Astrocyte (in vitro differentiated cells and primary cell): ENCODE measurements at regions not wholly inside any gene's neighbourhood (a gene's known extent, or its start where the extent isn't known, plus 50 kb on each side); places are given as distances from the start of the nearest gene placed in this dataset.
"Not testable (repeated sequence)": the region's sequence is repeated elsewhere in the genome, so short reads cannot be mapped to it uniquely, and the experiment has no call there.

Experiments used
- DNase-seq: peaks from one replicate; pipeline ENCODE4 v3.0.0-alpha.2; 2010; ENCODE audit warnings: low read depth
- FAIRE-seq: peaks from 2 replicates; lab custom pipeline; 2011; peaks lifted over from hg19 to GRCh38; lab: Jason Lieb, UNC
- H2AFZ ChIP-seq: 2 replicates; pipeline ENCODE4 v1.6.0; 2012; ENCODE audit warnings: low read depth, low read length, inconsistent platforms
- H3K27ac ChIP-seq: 2 replicates; pipeline ENCODE4 v1.5.1; 2011; ENCODE audit warnings: low read depth, low read length, inconsistent platforms
- H3K27me3 ChIP-seq: 2 replicates; pipeline ENCODE4 v1.6.0; 2011; ENCODE audit warnings: low read length, inconsistent platforms; ENCODE audit not compliant: insufficient read depth
- H3K36me3 ChIP-seq: 2 replicates; pipeline ENCODE4 v1.5.1; 2011; ENCODE audit warnings: low read length, inconsistent platforms; ENCODE audit not compliant: insufficient read depth
- H3K4me1 ChIP-seq: 2 replicates; pipeline ENCODE4 v1.5.1; 2011; ENCODE audit warnings: low read length, inconsistent platforms; ENCODE audit not compliant: insufficient read depth
- H3K4me2 ChIP-seq: 2 replicates; pipeline ENCODE4 v1.6.0; 2012; ENCODE audit warnings: low read length, inconsistent platforms
- H3K4me3 ChIP-seq: 2 replicates; pipeline ENCODE4 v1.5.1; 2011; ENCODE audit warnings: low read depth, mild to moderate bottlenecking, low read length, inconsistent platforms; ENCODE audit not compliant: insufficient read depth
- H3K79me2 ChIP-seq: 2 replicates; pipeline ENCODE4 v1.6.0; 2012; ENCODE audit warnings: mild to moderate bottlenecking, low read length, inconsistent platforms; ENCODE audit not compliant: insufficient read depth
- H3K9ac ChIP-seq: 2 replicates; pipeline ENCODE4 v1.6.0; 2012; ENCODE audit warnings: mild to moderate bottlenecking, low read length, inconsistent platforms
- H3K9me3 ChIP-seq: 2 replicates; pipeline ENCODE4 v1.5.1; 2012; ENCODE audit warnings: low read depth, mild to moderate bottlenecking, low read length, inconsistent platforms; ENCODE audit not compliant: insufficient read depth
- H4K20me1 ChIP-seq: 2 replicates; pipeline ENCODE4 v1.6.0; 2012; ENCODE audit warnings: low read length, inconsistent platforms; ENCODE audit not compliant: insufficient read depth
- H3K27ac Mint-ChIP-seq: one replicate; pipeline ENCODE4 v1.8.0; 2021; ENCODE audit warnings: mild to moderate bottlenecking, mixed read lengths; ENCODE audit not compliant: unreplicated experiment
- H3K27me3 Mint-ChIP-seq: one replicate; pipeline ENCODE4 v1.8.0; 2021; ENCODE audit warnings: low read depth, mixed read lengths; ENCODE audit not compliant: unreplicated experiment
- H3K36me3 Mint-ChIP-seq: one replicate; pipeline ENCODE4 v1.8.0; 2021; ENCODE audit warnings: low read depth, mixed read lengths; ENCODE audit not compliant: unreplicated experiment
- H3K4me1 Mint-ChIP-seq: one replicate; pipeline ENCODE4 v1.8.0; 2021; ENCODE audit warnings: low read depth, mixed read lengths; ENCODE audit not compliant: unreplicated experiment
- H3K4me3 Mint-ChIP-seq: one replicate; pipeline ENCODE4 v1.8.0; 2021; ENCODE audit warnings: mild to moderate bottlenecking, moderate library complexity, mixed read lengths; ENCODE audit not compliant: unreplicated experiment
- H3K9me3 Mint-ChIP-seq: one replicate; pipeline ENCODE4 v1.8.0; 2021; ENCODE audit warnings: mild to moderate bottlenecking, mixed read lengths; ENCODE audit not compliant: unreplicated experiment
- CTCF ChIP-seq: IDR thresholded peaks from 2 replicates; pipeline ENCODE4 v1.5.1; 2011; ENCODE audit warnings: low read depth, mild to moderate bottlenecking, inconsistent platforms, low read length, moderate library complexity; ENCODE audit not compliant: insufficient read depth
- EZH2 ChIP-seq: IDR thresholded peaks from 2 replicates; pipeline ENCODE4 v1.6.1; 2012; ENCODE audit warnings: mild to moderate bottlenecking, low read length, inconsistent platforms; ENCODE audit not compliant: insufficient read depth

- TF ChIP-seq CTCF: no peak
- no peak for TF ChIP-seq EZH2
- Histone ChIP-seq H4K20me1 (no peaks in the 10 kb centered on the region), H3K36me3 (no peaks in the 10 kb centered on the region), H3K27me3 (no peaks in the 10 kb centered on the region), H3K9ac (no peak overlapping the region), H3K4me1 (no peaks in the 10 kb centered on the region), H2AFZ (no peak overlapping the region), H3K27ac (no peak overlapping the region), H3K9me3 (peaks cover 63% of the 10 kb centered on the region), H3K4me2 (no peak overlapping the region), H3K79me2 (no peaks in the 10 kb centered on the region), H3K4me3 (no peak overlapping the region)
- DNase-seq (no peak), FAIRE-seq (no peak)
- peaks cover 72% of the 10 kb centered on the region for H3K9me3 Mint-ChIP-seq
- no peaks in the 10 kb centered on the region for H3K4me1 Mint-ChIP-seq
- no peaks in the 10 kb centered on the region for H3K36me3 Mint-ChIP-seq
- no peak overlapping the region for H3K27ac Mint-ChIP-seq
- H3K4me3 Mint-ChIP-seq: no peak overlapping the region
- peaks cover 34% of the 10 kb centered on the region for H3K27me3 Mint-ChIP-seq
Observed at GRCh38 chr9:40913096-40913719, 215.3 kb downstream of the FOXD4L6 start.

GRCh38 chr9:40912679-40913078 lies 215.8 kb downstream of the FOXD4L6 start:
- H3K27me3 ChIP-seq, H3K27ac Mint-ChIP-seq, DNase-seq, H3K4me1 ChIP-seq, H3K36me3 ChIP-seq, H3K36me3 Mint-ChIP-seq, H4K20me1 ChIP-seq, H2AFZ ChIP-seq, H3K4me1 Mint-ChIP-seq, H3K9ac ChIP-seq, H3K4me2 ChIP-seq, H3K4me3 ChIP-seq, FAIRE-seq, H3K79me2 ChIP-seq, H3K4me3 Mint-ChIP-seq, H3K27ac ChIP-seq: not testable (repeated sequence)
- peaks cover 34% of the 10 kb centered on the region for H3K27me3 Mint-ChIP-seq
- H3K9me3 Mint-ChIP-seq: peaks cover 75% of the 10 kb centered on the region
- H3K9me3 ChIP-seq: peaks cover 68% of the 10 kb centered on the region

GRCh38 chr9:40911647-40912046 lies 216.8 kb downstream of the FOXD4L6 start:
- H3K9me3 ChIP-seq: peaks cover 74% of the 10 kb centered on the region
- no peak overlapping the region for H3K27ac ChIP-seq
- H3K27me3 Mint-ChIP-seq: peaks cover 29% of the 10 kb centered on the region
- H3K4me1 Mint-ChIP-seq: no peaks in the 10 kb centered on the region
- no peaks in the 10 kb centered on the region for H3K4me1 ChIP-seq
- no peaks in the 10 kb centered on the region for H3K36me3 ChIP-seq
- H3K4me3 ChIP-seq: no peak overlapping the region
- no peaks in the 10 kb centered on the region for H4K20me1 ChIP-seq
- H3K4me2 ChIP-seq: no peak overlapping the region
- no peak overlapping the region for H2AFZ ChIP-seq
- no peaks in the 10 kb centered on the region for H3K79me2 ChIP-seq
- no peaks in the 10 kb centered on the region for H3K27me3 ChIP-seq
- H3K27ac Mint-ChIP-seq: no peak overlapping the region
- no peak overlapping the region for H3K9ac ChIP-seq
- H3K4me3 Mint-ChIP-seq: no peak overlapping the region
- peaks cover 78% of the 10 kb centered on the region for H3K9me3 Mint-ChIP-seq
- TF ChIP-seq EZH2 (no peak), CTCF (no peak)
- FAIRE-seq (no peak), DNase-seq (no peak)
- H3K36me3 Mint-ChIP-seq: no peaks in the 10 kb centered on the region

GRCh38 chr9:40910995-40911394 lies 217.5 kb downstream of the FOXD4L6 start:
- H3K27ac ChIP-seq, DNase-seq, H3K36me3 Mint-ChIP-seq, H3K9ac ChIP-seq, H4K20me1 ChIP-seq, H3K4me1 ChIP-seq, H3K4me3 ChIP-seq, H3K36me3 ChIP-seq, H3K27me3 ChIP-seq, H2AFZ ChIP-seq, H3K4me3 Mint-ChIP-seq, FAIRE-seq, H3K27ac Mint-ChIP-seq, H3K4me1 Mint-ChIP-seq, H3K79me2 ChIP-seq, H3K4me2 ChIP-seq: not testable (repeated sequence)
- peaks cover 78% of the 10 kb centered on the region for H3K9me3 Mint-ChIP-seq
- peaks cover 77% of the 10 kb centered on the region for H3K9me3 ChIP-seq
- peaks cover 30% of the 10 kb centered on the region for H3K27me3 Mint-ChIP-seq
